ENCODE measurements at regions not wholly inside any gene's neighbourhood (a gene's known extent, or its start where the extent isn't known, plus 50 kb on each side); places are given as distances from the start of the nearest gene placed in this dataset.

- no peak for TF ChIP-seq POLR2A (IDR thresholded peaks at IDR 0.05)
- TF ChIP-seq, protein P1, sequence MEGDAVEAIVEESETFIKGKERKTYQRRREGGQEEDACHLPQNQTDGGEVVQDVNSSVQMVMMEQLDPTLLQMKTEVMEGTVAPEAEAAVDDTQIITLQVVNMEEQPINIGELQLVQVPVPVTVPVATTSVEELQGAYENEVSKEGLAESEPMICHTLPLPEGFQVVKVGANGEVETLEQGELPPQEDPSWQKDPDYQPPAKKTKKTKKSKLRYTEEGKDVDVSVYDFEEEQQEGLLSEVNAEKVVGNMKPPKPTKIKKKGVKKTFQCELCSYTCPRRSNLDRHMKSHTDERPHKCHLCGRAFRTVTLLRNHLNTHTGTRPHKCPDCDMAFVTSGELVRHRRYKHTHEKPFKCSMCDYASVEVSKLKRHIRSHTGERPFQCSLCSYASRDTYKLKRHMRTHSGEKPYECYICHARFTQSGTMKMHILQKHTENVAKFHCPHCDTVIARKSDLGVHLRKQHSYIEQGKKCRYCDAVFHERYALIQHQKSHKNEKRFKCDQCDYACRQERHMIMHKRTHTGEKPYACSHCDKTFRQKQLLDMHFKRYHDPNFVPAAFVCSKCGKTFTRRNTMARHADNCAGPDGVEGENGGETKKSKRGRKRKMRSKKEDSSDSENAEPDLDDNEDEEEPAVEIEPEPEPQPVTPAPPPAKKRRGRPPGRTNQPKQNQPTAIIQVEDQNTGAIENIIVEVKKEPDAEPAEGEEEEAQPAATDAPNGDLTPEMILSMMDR (IDR thresholded peaks at IDR 0.05), result peak in 4 of 7 experiments; percentile 16 to 33 (median 27)
- no peaks in the 10 kb centered on the region for H3K27me3 ChIP-seq
- WGBS, 2 donors, result 34 to 37% methylated on average over 4 of the region's 4 CpGs
- ATAC-seq (no peak), DNase-seq (peak; percentile 13 to 47 (median 24))
- intact Hi-C loops (cut with DNase I), result no loop called here
- no peak overlapping the region for H3K27ac ChIP-seq
- no peak overlapping the region for H3K4me3 ChIP-seq
- no peaks in the 10 kb centered on the region for H3K4me1 ChIP-seq
- H3K9me3 ChIP-seq, result no peaks in the 10 kb centered on the region
- no peaks in the 10 kb centered on the region for H3K36me3 ChIP-seq (replicated peaks in 1 of 2; ENCODE audit: insufficient read depth in 1 of 2, low read depth in 2 of 2)
These were observed 436.4 kb downstream of the PLA2G4A start for GRCh38 chr1:187264995-187265602.

DNA sequence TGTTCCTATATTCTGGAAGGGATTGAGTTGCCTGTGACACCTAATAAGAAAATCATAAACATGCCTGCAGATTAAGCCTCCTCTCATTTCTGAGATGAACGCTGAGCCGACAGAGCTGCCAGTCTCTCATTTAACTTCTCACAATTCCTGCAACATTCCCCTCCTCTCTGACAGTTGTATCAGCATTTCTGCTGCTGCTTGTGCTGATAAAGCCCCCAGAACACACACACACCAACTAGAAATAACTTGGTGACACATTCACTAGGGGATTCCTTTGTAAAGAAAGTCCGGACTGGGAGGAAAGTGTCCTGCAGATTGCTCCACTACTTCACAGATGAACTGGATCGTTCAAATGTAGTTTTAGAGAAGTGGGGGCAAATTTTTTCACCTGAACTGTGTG is 437.3 kb downstream of the PLA2G4A start:
- no peak overlapping the region for H3K4me3 ChIP-seq
- 27 to 28% methylated on average over 4 of the region's 4 CpGs for WGBS, 2 donors
- no peaks in the 10 kb centered on the region for H3K36me3 ChIP-seq (replicated peaks in 1 of 2; ENCODE audit: insufficient read depth in 1 of 2, low read depth in 2 of 2)
- no peaks in the 10 kb centered on the region for H3K9me3 ChIP-seq
- TF ChIP-seq, protein P1 (IDR thresholded peaks at IDR 0.05), result no peak
- no peak for TF ChIP-seq POLR2A (IDR thresholded peaks at IDR 0.05)
- H3K4me1 ChIP-seq, result no peaks in the 10 kb centered on the region
- H3K27me3 ChIP-seq, result no peaks in the 10 kb centered on the region
- ATAC-seq (no peak), DNase-seq (no peak)
- intact Hi-C loops (cut with DNase I), result no loop called here
- no peak overlapping the region for H3K27ac ChIP-seq

- DNase-seq (no peak), ATAC-seq (no peak)
- no peak overlapping the region for H3K27ac ChIP-seq
- H3K9me3 ChIP-seq, result no peaks in the 10 kb centered on the region
- no peaks in the 10 kb centered on the region for H3K36me3 ChIP-seq (replicated peaks in 1 of 2; ENCODE audit: insufficient read depth in 1 of 2, low read depth in 2 of 2)
- no peaks in the 10 kb centered on the region for H3K27me3 ChIP-seq
- intact Hi-C loops (cut with DNase I), result no loop called here
- 8 to 15% methylated on average over 1 of the region's 1 CpG for WGBS, 2 donors
- TF ChIP-seq, protein P1 (IDR thresholded peaks at IDR 0.05), result no peak
- no peak for TF ChIP-seq POLR2A (IDR thresholded peaks at IDR 0.05)
- no peak overlapping the region for H3K4me3 ChIP-seq
- no peaks in the 10 kb centered on the region for H3K4me1 ChIP-seq
These were observed 439.1 kb downstream of the PLA2G4A start for GRCh38 chr1:187267827-187268226.

GRCh38 chr1:187270256-187270655 is 441.5 kb downstream of the PLA2G4A start:
- H3K27ac ChIP-seq, result no peak overlapping the region
- no peaks in the 10 kb centered on the region for H3K9me3 ChIP-seq
- TF ChIP-seq, protein P1 (IDR thresholded peaks at IDR 0.05), result no peak
- TF ChIP-seq POLR2A (IDR thresholded peaks at IDR 0.05), result no peak
- DNase-seq, result no peak
- intact Hi-C loops (cut with DNase I), result no loop called here
- no peak for ATAC-seq
- H3K4me3 ChIP-seq, result no peak overlapping the region
- H3K36me3 ChIP-seq (replicated peaks in 1 of 2; ENCODE audit: insufficient read depth in 1 of 2, low read depth in 2 of 2), result no peaks in the 10 kb centered on the region
- H3K4me1 ChIP-seq, result no peaks in the 10 kb centered on the region
- no peaks in the 10 kb centered on the region for H3K27me3 ChIP-seq
- WGBS, 2 donors, result 56 to 71% methylated on average over 5 of the region's 5 CpGs

DNA sequence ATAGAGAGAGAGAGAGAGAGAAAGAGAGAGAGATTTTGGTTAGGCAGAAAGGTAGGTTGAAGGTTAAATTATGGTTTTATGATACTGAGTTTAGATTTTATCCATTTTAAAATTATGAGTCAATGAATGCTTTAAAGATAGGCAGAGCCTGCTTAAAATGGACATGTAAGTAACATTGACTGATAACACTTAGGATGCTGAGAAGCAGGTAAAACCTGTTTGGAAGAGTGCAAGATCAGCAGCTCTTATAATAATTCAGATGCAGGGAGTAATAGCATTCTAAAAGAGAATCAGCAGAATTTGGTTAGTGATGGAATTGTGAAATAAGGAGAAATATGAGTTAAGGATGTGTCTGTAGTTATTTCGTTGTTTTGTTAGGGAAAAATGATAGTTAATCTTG is 446.6 kb downstream of the PLA2G4A start:
- DNase-seq, result no peak
- no peak for TF ChIP-seq POLR2A (IDR thresholded peaks at IDR 0.05)
- TF ChIP-seq, protein P1 (IDR thresholded peaks at IDR 0.05), result no peak
- H3K27me3 ChIP-seq, result no peaks in the 10 kb centered on the region
- no peak overlapping the region for H3K4me3 ChIP-seq
- no peak overlapping the region for H3K27ac ChIP-seq
- H3K4me1 ChIP-seq, result no peaks in the 10 kb centered on the region
- no peaks in the 10 kb centered on the region for H3K36me3 ChIP-seq (replicated peaks in 1 of 2; ENCODE audit: insufficient read depth in 1 of 2, low read depth in 2 of 2)
- intact Hi-C loops (cut with DNase I), result no loop called here
- no peak for ATAC-seq
- H3K9me3 ChIP-seq, result no peaks in the 10 kb centered on the region
- WGBS, 2 donors, result 43 to 49% methylated on average over 1 of the region's 1 CpG

All from body of pancreas (tissue), 4 donors.